ENCODE measurements at regions not wholly inside any gene's neighbourhood (a gene's known extent, or its start where the extent isn't known, plus 50 kb on each side); places are given as distances from the start of the nearest gene placed in this dataset.

DNA sequence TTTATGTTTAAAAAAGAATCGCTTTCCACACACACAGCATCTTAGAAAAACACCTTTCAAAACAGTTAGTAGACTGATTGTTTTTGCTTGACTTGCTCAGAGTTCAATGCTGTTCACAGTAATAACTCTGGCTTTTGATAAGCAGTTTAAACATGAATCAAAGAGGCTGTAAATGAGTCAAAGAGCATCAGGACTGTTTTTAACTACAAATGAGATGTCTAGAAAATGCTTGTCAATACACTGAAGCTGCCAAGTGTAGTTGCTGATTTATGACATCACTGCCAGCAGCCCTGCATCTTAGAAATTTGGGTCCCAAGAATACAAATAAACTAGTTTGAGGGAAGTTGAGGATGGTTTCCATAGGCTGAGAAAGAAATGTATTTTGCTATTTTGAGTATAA lies 2057.1 kb upstream of the PCDH20 start:
- H3K36me3 Mint-ChIP-seq (ENCODE audit: insufficient read depth in 1 of 3, low read depth in 3 of 3), result no peaks in the 10 kb centered on the region
- H3K56ac ChIP-seq (ENCODE audit: insufficient read length, low read depth, low read length), result no peak overlapping the region
- H3K27ac Mint-ChIP-seq, result no peak overlapping the region
- H3K23me2 ChIP-seq (ENCODE audit: insufficient read length, low read depth, low read length, poor library complexity, severe bottlenecking), result no peaks in the 10 kb centered on the region
- H3K4me1 Mint-ChIP-seq, result no peaks in the 10 kb centered on the region
- H3K14ac ChIP-seq (ENCODE audit: insufficient read depth, low read length), result no peak overlapping the region
- WGBS (ENCODE audit: extremely low coverage, insufficient read length, low lambda C conversion rate), result no CpG with 5 or more reads among the region's 1 CpG
- H2AK5ac ChIP-seq (ENCODE audit: insufficient read length, low read length), result no peak overlapping the region
- TF ChIP-seq, protein P1, sequence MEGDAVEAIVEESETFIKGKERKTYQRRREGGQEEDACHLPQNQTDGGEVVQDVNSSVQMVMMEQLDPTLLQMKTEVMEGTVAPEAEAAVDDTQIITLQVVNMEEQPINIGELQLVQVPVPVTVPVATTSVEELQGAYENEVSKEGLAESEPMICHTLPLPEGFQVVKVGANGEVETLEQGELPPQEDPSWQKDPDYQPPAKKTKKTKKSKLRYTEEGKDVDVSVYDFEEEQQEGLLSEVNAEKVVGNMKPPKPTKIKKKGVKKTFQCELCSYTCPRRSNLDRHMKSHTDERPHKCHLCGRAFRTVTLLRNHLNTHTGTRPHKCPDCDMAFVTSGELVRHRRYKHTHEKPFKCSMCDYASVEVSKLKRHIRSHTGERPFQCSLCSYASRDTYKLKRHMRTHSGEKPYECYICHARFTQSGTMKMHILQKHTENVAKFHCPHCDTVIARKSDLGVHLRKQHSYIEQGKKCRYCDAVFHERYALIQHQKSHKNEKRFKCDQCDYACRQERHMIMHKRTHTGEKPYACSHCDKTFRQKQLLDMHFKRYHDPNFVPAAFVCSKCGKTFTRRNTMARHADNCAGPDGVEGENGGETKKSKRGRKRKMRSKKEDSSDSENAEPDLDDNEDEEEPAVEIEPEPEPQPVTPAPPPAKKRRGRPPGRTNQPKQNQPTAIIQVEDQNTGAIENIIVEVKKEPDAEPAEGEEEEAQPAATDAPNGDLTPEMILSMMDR (conservative IDR thresholded peaks at IDR 0.05), result no peak
- no peak overlapping the region for H2BK15ac ChIP-seq (ENCODE audit: low read depth, low read length)
- no peak overlapping the region for H2AFZ ChIP-seq (ENCODE audit: low read length)
- no peak overlapping the region for H4K91ac ChIP-seq (ENCODE audit: insufficient read length, low read depth, low read length)
- H3T11ph ChIP-seq (ENCODE audit: low read length), result no peak overlapping the region
- no peak overlapping the region for H3K4ac ChIP-seq (ENCODE audit: low read depth, low read length)
- H2BK120ac ChIP-seq (ENCODE audit: low read depth, low read length, poor library complexity, severe bottlenecking), result no peak overlapping the region
- no peaks in the 10 kb centered on the region for H4K20me1 ChIP-seq (ENCODE audit: control insufficient read depth, insufficient read depth, insufficient read length)
- no peaks in the 10 kb centered on the region for H3K79me2 ChIP-seq (ENCODE audit: insufficient read depth, low read length)
- no peak overlapping the region for H4K5ac ChIP-seq (ENCODE audit: insufficient read length, low read depth, low read length)
- H3K23ac ChIP-seq (ENCODE audit: insufficient read length, low read depth, low read length), result no peak overlapping the region
- H3K27ac ChIP-seq (ENCODE audit: insufficient read length, low read depth, low read length), result no peak overlapping the region
- H2BK12ac ChIP-seq (ENCODE audit: insufficient read length, low read depth, low read length), result no peak overlapping the region
- no peaks in the 10 kb centered on the region for H3K27me3 Mint-ChIP-seq (ENCODE audit: low read depth)
- DNase-seq, result no peak
- no peak overlapping the region for H2BK20ac ChIP-seq (ENCODE audit: low read depth, low read length, poor library complexity, severe bottlenecking)
- no peak overlapping the region for H3K4me2 ChIP-seq (ENCODE audit: insufficient read depth, insufficient read length, low read length)
- no peaks in the 10 kb centered on the region for H3K27me3 ChIP-seq (ENCODE audit: insufficient read depth, low read length)
- H3K9me3 Mint-ChIP-seq, result no peaks in the 10 kb centered on the region
- no peaks in the 10 kb centered on the region for H3K79me1 ChIP-seq (ENCODE audit: insufficient read depth, low read depth, low read length, poor library complexity, severe bottlenecking)
- no peak overlapping the region for H2BK5ac ChIP-seq (ENCODE audit: insufficient read length, low read length)
- H3K4me1 ChIP-seq (ENCODE audit: insufficient read depth, low read length), result no peaks in the 10 kb centered on the region
- H3K18ac ChIP-seq (ENCODE audit: insufficient read length, low read depth, low read length), result no peak overlapping the region
- no peak overlapping the region for H3K4me3 Mint-ChIP-seq
- H3K9me3 ChIP-seq (ENCODE audit: control insufficient read depth, low read depth, low read length), result no peaks in the 10 kb centered on the region
- H3K9ac ChIP-seq (ENCODE audit: extremely low read depth, insufficient read length, low read length), result no peak overlapping the region
- no peak overlapping the region for H4K8ac ChIP-seq (replicated peaks; ENCODE audit: insufficient read length, low read depth, low read length)
